ENCODE measurements at regions not wholly inside any gene's neighbourhood (a gene's known extent, or its start where the extent isn't known, plus 50 kb on each side); places are given as distances from the start of the nearest gene placed in this dataset.

GRCh38 chr4:81814987-81815541, 343.4 kb upstream of the RASGEF1B start:
- Histone ChIP-seq H3K4me3 (ENCODE audit: extremely low read depth in 1 of 4, insufficient read depth in 2 of 4, low read depth in 3 of 4, low read length in 4 of 4) (no peak overlapping the region), H4K5ac (ENCODE audit: insufficient read length, low read depth, low read length) (no peak overlapping the region), H3K79me2 (ENCODE audit: control insufficient read depth in 1 of 2, insufficient read depth in 2 of 2, low read length in 2 of 2) (no peaks in the 10 kb centered on the region), H3K4ac (replicated peaks; ENCODE audit: insufficient read length, low read depth, low read length) (no peak overlapping the region), H3K18ac (ENCODE audit: extremely low read depth, low read length) (no peak overlapping the region), H3K27me3 (replicated peaks in 1 of 4; ENCODE audit: control insufficient read depth in 3 of 4, extremely low read depth in 1 of 4, insufficient read depth in 3 of 4, low read length in 3 of 4) (no peaks in the 10 kb centered on the region), H2BK15ac (ENCODE audit: low read length) (no peak overlapping the region), H3K9ac (replicated peaks in 1 of 4; ENCODE audit: extremely low read depth in 1 of 4, low read depth in 3 of 4, low read length in 3 of 4) (no peak overlapping the region), H2BK12ac (ENCODE audit: low read depth, low read length) (no peak overlapping the region), H2BK120ac (replicated peaks; ENCODE audit: low read depth, low read length) (no peak overlapping the region), H3K23ac (ENCODE audit: insufficient read length) (no peak overlapping the region), H2BK20ac (ENCODE audit: low read length) (no peak overlapping the region), H3K79me1 (ENCODE audit: low read depth, low read length) (no peaks in the 10 kb centered on the region), H2BK5ac (ENCODE audit: low read depth, low read length) (no peak overlapping the region), H4K8ac (ENCODE audit: extremely low read depth, insufficient read depth, low read length) (no peak overlapping the region), H3K36me3 (ENCODE audit: control insufficient read depth in 2 of 4, insufficient read depth in 4 of 4, low read length in 3 of 4) (no peaks in the 10 kb centered on the region), H3K56ac (replicated peaks; ENCODE audit: insufficient read length, low read depth, low read length) (no peak overlapping the region), H3K4me2 (ENCODE audit: insufficient read depth in 1 of 2, low read depth in 2 of 2, low read length in 2 of 2) (no peak overlapping the region), H3K4me1 (replicated peaks in 1 of 4; ENCODE audit: control insufficient read depth in 3 of 4, insufficient read depth in 4 of 4, low read length in 3 of 4) (no peaks in the 10 kb centered on the region), H4K20me1 (replicated peaks in 1 of 2; ENCODE audit: control insufficient read depth in 1 of 2, insufficient read depth in 2 of 2, low read length in 2 of 2) (no peaks in the 10 kb centered on the region), H3K27ac (ENCODE audit: low read depth, low read length) (no peak overlapping the region), H3K23me2 (ENCODE audit: low read depth, low read length) (peaks cover 2% of the 10 kb centered on the region; the same call in 1 of the 2 replicates), H2AK5ac (ENCODE audit: low read depth, low read length) (no peak overlapping the region), H3K9me3 (ENCODE audit: insufficient read depth in 2 of 2, low read depth in 1 of 2, low read length in 1 of 2) (no peaks in the 10 kb centered on the region), H2AFZ (ENCODE audit: low read length) (no peak overlapping the region), H3K14ac (ENCODE audit: insufficient read length) (no peak overlapping the region), H4K91ac (replicated peaks; ENCODE audit: insufficient read length, low read length) (no peak overlapping the region)
- CTCF ChIA-PET (ENCODE audit: partially characterized antibody) = no interaction called here
- TF ChIP-seq POLR2AphosphoS5 (IDR thresholded peaks at IDR 0.05; ENCODE audit: low read depth, low read length) = no peak
- no peak for TF ChIP-seq RFX5 (IDR thresholded peaks at IDR 0.05; ENCODE audit: borderline replicate concordance, low read depth, low read length)
- no peak for TF ChIP-seq MAFK (IDR thresholded peaks at IDR 0.05; ENCODE audit: low read depth, low read length)
- no peak for TF ChIP-seq JUN (IDR thresholded peaks at IDR 0.05; ENCODE audit: low read depth, low read length)
- no peak for TF ChIP-seq SUZ12 (IDR thresholded peaks at IDR 0.05; ENCODE audit: low read length)
- no peak for TF ChIP-seq RXRA (IDR thresholded peaks at IDR 0.05; ENCODE audit: insufficient read depth, low read depth, low read length)
- POLR2A ChIA-PET (ENCODE audit: partially characterized antibody) = no interaction called here
- FAIRE-seq (no peak), DNase-seq (ENCODE audit: low read depth in 1 of 2, low spot score in 2 of 2) (no peak)
- WGBS, 2 experiments (ENCODE audit: extremely low coverage in 1 of 2, insufficient coverage in 1 of 2, insufficient read length in 1 of 2, insufficient replicate concordance in 2 of 2, low coverage in 1 of 2, low lambda C conversion rate in 2 of 2, missing lambda C conversion rate in 1 of 2) = 93% methylated on average over 3 of the region's 3 CpGs; no CpG with 5 or more reads in 1 of the 2 experiments

Measured in H1 (cell line).